HG03521 (cell line): ENCODE measurements at regions not wholly inside any gene's neighbourhood (a gene's known extent, or its start where the extent isn't known, plus 50 kb on each side); places are given as distances from the start of the nearest gene placed in this dataset.
"Not testable (repeated sequence)": the region's sequence is repeated elsewhere in the genome, so short reads cannot be mapped to it uniquely, and the experiment has no call there.

Experiments used
- ATAC-seq: cut with Tn5 transposase; IDR thresholded peaks from one replicate; pipeline ENCODE4 v1.9.1; 2021; ENCODE audit warnings: mild to moderate bottlenecking, moderate library complexity; ENCODE audit not compliant: unreplicated experiment

- ATAC-seq, result not testable (repeated sequence)
These were observed 471.6 kb upstream of the MEIS1 start for GRCh38 chr2:65963303-65963702.

DNA sequence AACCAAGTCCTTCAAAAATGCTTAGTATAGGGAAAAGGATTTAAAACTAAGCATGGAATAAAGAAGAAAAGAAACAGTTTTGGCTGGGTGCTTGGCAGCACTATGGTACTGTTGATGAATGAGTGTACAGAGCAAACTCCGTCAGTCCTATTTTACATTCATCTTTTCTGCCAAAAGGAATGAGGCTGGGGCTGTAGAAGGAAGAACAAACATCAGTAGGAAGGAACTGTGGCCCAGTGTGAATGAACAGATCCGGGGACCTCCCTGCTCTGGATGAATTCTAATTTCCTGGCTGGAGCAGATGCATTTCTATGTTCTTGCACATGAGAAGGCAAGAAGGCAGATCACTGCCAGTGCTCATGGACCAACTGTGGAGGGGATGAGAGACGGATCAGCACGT lies 474.0 kb upstream of the MEIS1 start:
- no peak for ATAC-seq

DNA sequence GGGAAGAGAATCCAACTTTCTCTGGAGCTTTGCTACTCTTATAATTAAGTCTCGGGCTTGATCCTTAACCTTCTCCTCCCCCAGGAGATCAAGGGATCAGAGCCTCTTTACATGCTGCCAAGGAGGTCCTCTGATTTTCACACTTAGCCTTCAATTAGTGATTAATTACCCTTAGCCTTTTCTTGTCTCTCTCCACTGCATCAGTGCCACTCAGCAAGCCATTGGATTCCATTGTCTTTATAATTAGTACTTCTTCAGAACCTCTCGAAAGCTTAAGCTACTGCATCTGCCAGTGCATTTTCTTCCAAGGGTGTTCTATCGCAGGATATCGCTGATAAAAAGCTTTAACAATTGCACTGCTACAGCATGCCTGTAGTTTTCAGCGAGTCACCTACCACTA lies 477.0 kb upstream of the MEIS1 start:
- ATAC-seq, result no peak

- ATAC-seq, result no peak
These were observed 477.5 kb upstream of the MEIS1 start for GRCh38 chr2:65957454-65957853.

GRCh38 chr2:65955259-65955658 lies 479.7 kb upstream of the MEIS1 start:
- no peak for ATAC-seq

DNA sequence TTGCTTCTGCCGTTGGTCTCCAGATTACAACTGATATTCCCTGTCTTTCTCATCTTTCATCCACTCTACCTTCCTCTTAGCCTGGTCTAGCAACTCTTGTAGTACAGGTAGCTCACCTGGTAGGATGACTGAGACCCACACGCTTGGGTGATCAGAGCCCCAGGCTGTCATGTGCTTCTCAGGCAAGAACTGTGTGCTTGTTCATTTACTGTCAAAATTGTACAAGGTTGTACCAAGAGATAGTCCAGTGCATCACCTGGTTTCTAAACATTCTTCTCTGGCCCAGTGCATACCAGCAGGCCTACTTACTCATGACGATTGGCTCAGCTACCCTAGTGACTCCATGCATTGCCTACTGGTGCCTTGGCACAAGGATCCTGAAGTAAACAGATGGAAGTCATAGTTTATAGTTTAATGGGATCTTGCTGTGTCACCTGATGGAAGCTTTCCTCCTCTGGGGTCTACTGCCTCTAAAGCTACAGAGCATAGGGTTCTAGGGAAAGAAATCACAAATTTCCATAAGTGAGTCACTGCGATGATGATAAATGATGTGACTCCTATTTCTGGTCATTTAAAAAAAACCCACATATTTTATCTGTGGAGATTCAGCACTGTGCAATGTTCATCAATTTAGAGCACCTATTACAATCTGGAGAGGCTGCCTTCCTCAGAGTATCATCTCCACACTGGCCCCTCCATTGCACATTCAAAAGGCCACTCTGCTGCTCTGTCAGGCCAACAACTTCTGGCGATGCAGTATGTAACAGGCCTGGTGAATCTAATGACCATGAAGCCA lies 481.8 kb upstream of the MEIS1 start:
- ATAC-seq, result no peak

GRCh38 chr2:65944213-65944612 lies 490.7 kb upstream of the MEIS1 start:
- no peak for ATAC-seq

- no peak for ATAC-seq
These were observed 491.7 kb upstream of the MEIS1 start for GRCh38 chr2:65943099-65943786.

- ATAC-seq, result no peak
These were observed 494.1 kb upstream of the MEIS1 start for GRCh38 chr2:65940856-65941255.

- no peak for ATAC-seq
These were observed 495.2 kb upstream of the MEIS1 start for GRCh38 chr2:65939687-65940086.

- ATAC-seq, result no peak
These were observed 497.4 kb upstream of the MEIS1 start for GRCh38 chr2:65937379-65938160.

- no peak for ATAC-seq
These were observed 499.8 kb upstream of the MEIS1 start for GRCh38 chr2:65934992-65935629.

- no peak for ATAC-seq
These were observed 500.2 kb upstream of the SPRED2 start for GRCh38 chr2:65932571-65932970.

GRCh38 chr2:65931056-65931455 lies 498.7 kb upstream of the SPRED2 start:
- no peak for ATAC-seq

DNA sequence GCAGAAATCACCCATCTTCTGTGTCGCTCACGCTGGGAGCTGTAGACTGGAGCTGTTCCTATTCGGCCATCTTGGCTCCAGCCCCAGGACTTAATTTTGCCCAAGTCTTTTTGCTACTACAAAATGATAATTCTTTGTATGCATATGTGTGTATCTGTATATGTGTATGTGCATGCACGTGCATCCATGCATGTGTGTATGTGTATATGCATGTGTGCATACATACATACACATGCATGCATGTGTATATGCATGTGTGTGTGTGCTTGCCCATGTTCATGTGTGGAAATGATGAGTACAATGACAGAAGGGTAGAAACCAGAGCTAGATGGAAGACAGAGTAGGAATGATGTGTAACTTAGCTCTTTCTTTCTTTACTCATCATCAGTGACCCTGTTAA lies 497.9 kb upstream of the SPRED2 start:
- ATAC-seq, result no peak

GRCh38 chr2:65929664-65930063 lies 497.3 kb upstream of the SPRED2 start:
- ATAC-seq, result not testable (repeated sequence)

- ATAC-seq, result no peak
These were observed 490.4 kb upstream of the SPRED2 start for GRCh38 chr2:65922794-65923193.

DNA sequence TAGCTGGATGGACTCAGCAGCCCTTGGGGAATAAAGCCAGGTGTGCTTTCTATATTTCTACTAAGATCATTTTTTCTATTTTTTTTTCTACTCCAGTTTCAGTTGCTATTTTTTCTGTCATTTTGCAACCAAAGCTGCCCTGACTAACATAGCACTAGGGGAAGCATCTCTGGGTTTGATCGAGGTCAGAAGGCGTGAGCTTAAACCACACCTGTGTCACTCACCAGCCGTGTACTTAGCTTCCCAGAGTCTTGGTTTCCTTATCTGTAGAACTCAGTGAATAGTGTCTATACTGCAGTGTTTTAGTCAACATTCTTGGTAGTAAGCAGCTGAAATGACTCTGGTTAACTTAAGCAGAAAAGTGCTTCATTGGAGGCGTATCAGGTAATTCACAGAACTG lies 489.6 kb upstream of the SPRED2 start:
- ATAC-seq, result no peak

GRCh38 chr2:65921116-65921515 lies 488.7 kb upstream of the SPRED2 start:
- ATAC-seq, result no peak

GRCh38 chr2:65920659-65921058 lies 488.3 kb upstream of the SPRED2 start:
- ATAC-seq, result no peak

DNA sequence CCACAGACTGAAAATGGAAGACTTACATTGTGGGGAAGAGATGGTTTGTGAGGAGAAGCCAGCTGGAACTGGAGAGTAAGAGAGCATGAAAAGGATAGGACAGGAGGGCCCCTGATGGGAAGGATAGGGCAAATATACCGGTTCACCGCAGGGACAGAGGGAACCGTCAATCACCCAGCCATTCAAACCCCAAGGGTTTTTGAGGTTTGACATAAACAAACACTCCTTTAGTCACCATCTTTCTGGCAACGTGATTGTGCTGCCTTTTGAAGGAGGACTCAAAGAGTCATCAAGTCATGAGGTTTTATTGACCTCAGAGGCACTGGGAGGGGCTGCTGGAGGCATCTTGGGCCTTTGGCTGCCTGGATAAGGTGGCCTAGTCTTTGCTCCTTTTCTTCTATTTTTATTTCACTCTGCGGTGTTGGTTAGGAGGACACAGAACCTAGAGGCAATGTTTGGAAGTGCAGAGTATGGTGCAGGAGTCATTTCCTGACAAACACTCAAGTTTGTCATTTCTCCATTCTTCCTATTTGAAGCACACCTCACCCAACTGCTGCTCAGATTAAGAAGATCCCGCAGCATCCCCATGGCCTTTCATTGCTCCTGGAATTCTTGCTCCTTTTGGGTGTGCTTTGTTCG lies 487.3 kb upstream of the SPRED2 start:
- no peak for ATAC-seq
